ENCODE measurements at regions not wholly inside any gene's neighbourhood (a gene's known extent, or its start where the extent isn't known, plus 50 kb on each side); places are given as distances from the start of the nearest gene placed in this dataset.

- TF ChIP-seq CTCF (conservative IDR thresholded peaks at IDR 0.05 in 1 of 2, IDR thresholded peaks at IDR 0.05 in 1 of 2; ENCODE audit: extremely low read depth in 1 of 2, insufficient read depth in 1 of 2, low read depth in 1 of 2, low read length in 2 of 2) (no peak), EZH2 (IDR thresholded peaks at IDR 0.05; ENCODE audit: borderline replicate concordance, low read length) (no peak)
These were observed 53.6 kb upstream of the ABCB5 start for GRCh38 chr7:20561908-20562307.

Data from mammary epithelial cell (primary cell).